ENCODE measurements at regions not wholly inside any gene's neighbourhood (a gene's known extent, or its start where the extent isn't known, plus 50 kb on each side); places are given as distances from the start of the nearest gene placed in this dataset.

GRCh38 chr15:98326804-98327203 is 321.5 kb upstream of the IGF1R start:
- BruUV-seq (replicated peaks) = no TSS peak
- H2AFZ ChIP-seq (ENCODE audit: low read depth, low read length) = no peak overlapping the region
- POLR2A ChIA-PET = no interaction called here
- H3K36me3 ChIP-seq (ENCODE audit: control insufficient read depth in 2 of 2, extremely low read depth in 1 of 2, insufficient read depth in 2 of 2, low read length in 2 of 2) = no peaks in the 10 kb centered on the region
- H3K9me1 ChIP-seq (replicated peaks; ENCODE audit: control insufficient read depth, extremely low read depth, insufficient read depth, low read length) = no peaks in the 10 kb centered on the region
- no peak overlapping the region for H3K27ac ChIP-seq (ENCODE audit: insufficient read depth, low read depth, low read length)
- peaks cover 1% of the 10 kb centered on the region for H3K9me3 ChIP-seq (replicated peaks; ENCODE audit: control insufficient read depth, insufficient read depth, low read length)
- no peaks in the 10 kb centered on the region for H3K79me2 ChIP-seq (ENCODE audit: control insufficient read depth, insufficient read depth, low read length)
- no peak for DNase-seq (ENCODE audit: low read depth, low spot score)
- CTCF ChIA-PET = interaction anchor here (0.6 to 2.4 kb wide), 4 partner anchors 15 to 102 kb away, joined by 3 to 18 read pairs (median 4); no protein-coding TSS in a partner anchor
- H4K20me1 ChIP-seq (replicated peaks; ENCODE audit: control insufficient read depth, extremely low read depth, insufficient read depth, low read length) = no peaks in the 10 kb centered on the region
- TF ChIP-seq, protein P1, sequence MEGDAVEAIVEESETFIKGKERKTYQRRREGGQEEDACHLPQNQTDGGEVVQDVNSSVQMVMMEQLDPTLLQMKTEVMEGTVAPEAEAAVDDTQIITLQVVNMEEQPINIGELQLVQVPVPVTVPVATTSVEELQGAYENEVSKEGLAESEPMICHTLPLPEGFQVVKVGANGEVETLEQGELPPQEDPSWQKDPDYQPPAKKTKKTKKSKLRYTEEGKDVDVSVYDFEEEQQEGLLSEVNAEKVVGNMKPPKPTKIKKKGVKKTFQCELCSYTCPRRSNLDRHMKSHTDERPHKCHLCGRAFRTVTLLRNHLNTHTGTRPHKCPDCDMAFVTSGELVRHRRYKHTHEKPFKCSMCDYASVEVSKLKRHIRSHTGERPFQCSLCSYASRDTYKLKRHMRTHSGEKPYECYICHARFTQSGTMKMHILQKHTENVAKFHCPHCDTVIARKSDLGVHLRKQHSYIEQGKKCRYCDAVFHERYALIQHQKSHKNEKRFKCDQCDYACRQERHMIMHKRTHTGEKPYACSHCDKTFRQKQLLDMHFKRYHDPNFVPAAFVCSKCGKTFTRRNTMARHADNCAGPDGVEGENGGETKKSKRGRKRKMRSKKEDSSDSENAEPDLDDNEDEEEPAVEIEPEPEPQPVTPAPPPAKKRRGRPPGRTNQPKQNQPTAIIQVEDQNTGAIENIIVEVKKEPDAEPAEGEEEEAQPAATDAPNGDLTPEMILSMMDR (IDR thresholded peaks at IDR 0.05; ENCODE audit: extremely low read depth in 1 of 2, insufficient read depth in 1 of 2, low read depth in 1 of 2, low read length in 2 of 2) = no peak
- TF ChIP-seq EZH2 (IDR thresholded peaks at IDR 0.05; ENCODE audit: borderline replicate concordance, low read depth, low read length, severe bottlenecking) (no peak), JUN (IDR thresholded peaks at IDR 0.05; ENCODE audit: borderline replicate concordance, insufficient read depth, insufficient read length, low read depth) (no peak), FOS (IDR thresholded peaks at IDR 0.05; ENCODE audit: borderline replicate concordance, insufficient read depth, low read length) (no peak), GATA2 (IDR thresholded peaks at IDR 0.05; ENCODE audit: insufficient read depth, insufficient read length, low read depth, low read length) (no peak), POLR2A (IDR thresholded peaks at IDR 0.05; ENCODE audit: low read depth, low read length) (no peak), POLR2AphosphoS5 (IDR thresholded peaks at IDR 0.05; ENCODE audit: insufficient read depth, low read depth, low read length) (no peak), MYC (IDR thresholded peaks at IDR 0.05; ENCODE audit: low read depth, low read length) (no peak)
- TF ChIP-seq, protein P2, sequence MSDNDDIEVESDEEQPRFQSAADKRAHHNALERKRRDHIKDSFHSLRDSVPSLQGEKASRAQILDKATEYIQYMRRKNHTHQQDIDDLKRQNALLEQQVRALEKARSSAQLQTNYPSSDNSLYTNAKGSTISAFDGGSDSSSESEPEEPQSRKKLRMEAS (IDR thresholded peaks at IDR 0.05; ENCODE audit: insufficient read depth, insufficient read length) = no peak
- no peaks in the 10 kb centered on the region for H3K27me3 ChIP-seq (ENCODE audit: control insufficient read depth in 2 of 2, insufficient read depth in 2 of 2, low read length in 2 of 2)
- H3K9ac ChIP-seq (replicated peaks; ENCODE audit: extremely low read depth, insufficient read depth, low read length) = no peak overlapping the region
- no peak overlapping the region for H3K4me2 ChIP-seq (ENCODE audit: insufficient read depth, low read length)
- H3K4me1 ChIP-seq (ENCODE audit: control insufficient read depth, extremely low read depth, insufficient read depth, low read length) = no peaks in the 10 kb centered on the region
- dilution Hi-C loops (cut with MboI; ENCODE audit: extremely low pct_ligation_motif_present, low sequenced_read_pairs) = no loop called here
- intact Hi-C loops (cut with micrococcal nuclease) = no loop called here
- FAIRE-seq = no peak
- no peak overlapping the region for H3K4me3 ChIP-seq (replicated peaks in 1 of 3; ENCODE audit: insufficient read depth in 1 of 3, low read depth in 1 of 3, low read length in 3 of 3)
